HCT116 (cell line): ENCODE measurements at regions not wholly inside any gene's neighbourhood (a gene's known extent, or its start where the extent isn't known, plus 50 kb on each side); places are given as distances from the start of the nearest gene placed in this dataset.

Experiments used
- ATAC-seq: fragments of 200-7000 bp; cut with Tn5 transposase; 2 replicates; pipeline ENCODE4 v1.9.1; 2020; ENCODE audit warnings: mild to moderate bottlenecking, moderate library complexity
- BruUV-seq: library from RNA; stranded (reverse); fragments of 400-500 nt; replicated peaks from 2 replicates; lab custom pipeline; 2021; lab: Mats Ljungman, UMichigan
- CTCF ChIA-PET: fragments of 300-600 bp; sonication (Branson Sonifier 250); formaldehyde crosslinking; loops from one replicate; lab custom pipeline; 2021; ENCODE audit warnings: antibody characterized with exemption; lab: Charles Lee
- POLR2A ChIA-PET: fragments of 300-600, 350-600 bp; sonication (Branson Sonifier 250); formaldehyde crosslinking; loops from one replicate; lab custom pipeline; 2021; ENCODE audit warnings: antibody characterized with exemption; lab: Charles Lee
- RAD21 ChIA-PET, 2 experiments: fragments of 300-600 bp; sonication (Branson Sonifier 250); formaldehyde crosslinking; loops; one replicate each; lab custom pipeline; 2023; ENCODE audit warnings: low total read pairs in 2 of 2; ENCODE audit not compliant: uncharacterized antibody in 2 of 2, unreplicated experiment in 2 of 2, low non-redundant PET in 1 of 2; lab: Charles Lee
- DNase-seq: peaks from one replicate; pipeline ENCODE4 v3.0.0-alpha.2; 2010; ENCODE audit warnings: low read depth, low spot score
- H2AFZ ChIP-seq: fragments of 200-600 bp; shearing (Covaris generic), sonication (generic); 2 replicates; pipeline ENCODE4 v1.6.1; 2017; ENCODE audit warnings: low read depth, mixed run types, mixed read lengths, antibody characterized with exemption, low read length; ENCODE audit not compliant: poor library complexity, severe bottlenecking
- H3K27ac ChIP-seq: 2 replicates; pipeline ENCODE4 v1.5.1; 2012; ENCODE audit warnings: low read depth, low read length
- H3K27me3 ChIP-seq: fragments of 200-600 bp; sonication (generic); 2 replicates; pipeline ENCODE4 v1.6.1; 2016; ENCODE audit warnings: mixed run types, low read length, mixed read lengths; ENCODE audit not compliant: insufficient read depth
- H3K36me3 ChIP-seq, 2 experiments: fragments of 200-500 bp in 1 of 2; fragments of 200-600 bp in 1 of 2; sonication (Bioruptor generic) in 1 of 2; sonication (generic) in 1 of 2; 2 replicates each; pipeline versions ENCODE4 v1.5.1 to v1.6.1; 2014 to 2016; ENCODE audit warnings: low read length in 2 of 2, inconsistent platforms in 1 of 2, mixed read lengths in 1 of 2, mixed run types in 1 of 2; ENCODE audit not compliant: insufficient read depth in 2 of 2, control insufficient read depth in 1 of 2
- H3K4me1 ChIP-seq, 2 experiments: fragments of 200-600 bp in 1 of 2; sonication (generic) in 1 of 2; 2 replicates each; pipeline versions ENCODE4 v1.5.1 to v1.6.1; 2012 to 2017; ENCODE audit warnings: low read length in 2 of 2, inconsistent platforms in 1 of 2, mild to moderate bottlenecking in 1 of 2, mixed read lengths in 1 of 2, mixed run types in 1 of 2, moderate library complexity in 1 of 2; ENCODE audit not compliant: insufficient read depth in 2 of 2, control insufficient read depth in 1 of 2
- H3K4me2 ChIP-seq: fragments of 200-600 bp; sonication (generic); 2 replicates; pipeline ENCODE4 v1.6.1; 2017; ENCODE audit warnings: mixed run types, low read length, mixed read lengths
- H3K4me3 ChIP-seq, 2 experiments: fragments of 200-600 bp in 1 of 2; sonication (generic) in 1 of 2; replicated peaks in 1 of 2; 2 replicates each; pipeline ENCODE4 v1.5.1; 2011 to 2016; ENCODE audit warnings: low read length in 2 of 2, control low read depth in 1 of 2, low read depth in 1 of 2, mild to moderate bottlenecking in 1 of 2, mixed read lengths in 1 of 2, mixed run types in 1 of 2
- H3K79me2 ChIP-seq: fragments of 200-600 bp; sonication (generic); 2 replicates; pipeline ENCODE4 v1.6.1; 2017; ENCODE audit warnings: mild to moderate bottlenecking, mixed run types, low read length, moderate library complexity, mixed read lengths; ENCODE audit not compliant: insufficient read depth
- H3K9ac ChIP-seq: fragments of 200-600 bp; sonication (generic); 2 replicates; pipeline ENCODE4 v1.6.1; 2016; ENCODE audit warnings: low read length, mixed read lengths
- H3K9me2 ChIP-seq: fragments of 200-600 bp; sonication (generic), shearing (Covaris generic); 2 replicates; pipeline ENCODE4 v1.6.1; 2017; ENCODE audit warnings: mixed run types, mild to moderate bottlenecking, moderate library complexity; ENCODE audit not compliant: insufficient read depth
- H3K9me3 ChIP-seq, 2 experiments: fragments of 200-500 bp in 1 of 2; fragments of 200-600 bp in 1 of 2; sonication (Bioruptor generic) in 1 of 2; sonication (generic) in 1 of 2; 2 replicates each; pipeline ENCODE4 v1.6.1; 2014 to 2017; ENCODE audit warnings: low read length in 2 of 2, mixed read lengths in 2 of 2, inconsistent platforms in 1 of 2, low read depth in 1 of 2, mild to moderate bottlenecking in 1 of 2, mixed run types in 1 of 2, moderate library complexity in 1 of 2; ENCODE audit not compliant: control insufficient read depth in 1 of 2, insufficient read depth in 1 of 2
- H4K20me1 ChIP-seq: fragments of 200-600 bp; sonication (generic), shearing (Covaris generic); 2 replicates; pipeline ENCODE4 v1.6.1; 2017; ENCODE audit warnings: mixed run types, mild to moderate bottlenecking, moderate library complexity; ENCODE audit not compliant: insufficient read depth
- FOSL1 ChIP-seq: IDR thresholded peaks from 2 replicates; pipeline ENCODE4 v1.6.1; 2012; ENCODE audit warnings: low read depth
- POLR2AphosphoS5 ChIP-seq: IDR thresholded peaks from 2 replicates; pipeline ENCODE4 v1.6.1; 2011; ENCODE audit warnings: mild to moderate bottlenecking, low read depth, low read length, moderate library complexity
- RAD21 ChIP-seq: IDR thresholded peaks from 2 replicates; pipeline ENCODE4 v1.6.1; 2012; ENCODE audit warnings: low read depth, mild to moderate bottlenecking
- REST ChIP-seq: IDR thresholded peaks from 2 replicates; pipeline ENCODE4 v1.6.1; 2012; ENCODE audit warnings: low read depth
- TCF7L2 ChIP-seq: IDR thresholded peaks from 2 replicates; pipeline ENCODE4 v1.7.0; 2011; ENCODE audit warnings: borderline replicate concordance, inconsistent platforms; ENCODE audit not compliant: insufficient read depth, insufficient read length; ENCODE audit errors: extremely low read depth
- ZNF274 ChIP-seq: fragments of 200-500 bp; sonication (Bioruptor generic); IDR thresholded peaks from 2 replicates; pipeline ENCODE4 v1.6.1; 2014; ENCODE audit warnings: mild to moderate bottlenecking, low read depth, low read length, inconsistent platforms
- intact Hi-C: fragments of 100-400 bp; cut with micrococcal nuclease; formaldehyde crosslinking; loops from 2 replicates; pipeline ENCODE4 v1.10.0; 2022

- intact Hi-C loops, result no loop called here
- POLR2A ChIA-PET, result no interaction called here
- no peak overlapping the region for H3K27ac ChIP-seq
- no peaks in the 10 kb centered on the region for H4K20me1 ChIP-seq
- no peak overlapping the region for H3K4me3 ChIP-seq
- ATAC-seq, result no peak
- H3K27me3 ChIP-seq, result no peaks in the 10 kb centered on the region
- TF ChIP-seq REST (no peak), ZNF274 (no peak), POLR2AphosphoS5 (no peak), FOSL1 (no peak), TCF7L2 (no peak), RAD21 (no peak)
- TF ChIP-seq, all 23 proteins: peak for 0
- no peak overlapping the region for H3K9ac ChIP-seq
- BruUV-seq, result no TSS peak
- H3K36me3 ChIP-seq, result no peaks in the 10 kb centered on the region
- H3K9me2 ChIP-seq, result no peaks in the 10 kb centered on the region
- no peak for DNase-seq
- H3K79me2 ChIP-seq, result no peaks in the 10 kb centered on the region
- H3K9me3 ChIP-seq, result no peaks in the 10 kb centered on the region
- H3K4me1 ChIP-seq, result peaks cover 0 to 12% of the 10 kb centered on the region in 2 experiments; a peak in 2 of 4 replicates
- no peak overlapping the region for H3K4me2 ChIP-seq
- ChIA-PET CTCF (no interaction called here), RAD21 (no interaction called here)
- H2AFZ ChIP-seq, result no peak overlapping the region
Measured at GRCh38 chr11:76267556-76267955, 61.3 kb upstream of the WNT11 start.
